Uterus (tissue), 2 donors: ENCODE measurements at regions not wholly inside any gene's neighbourhood (a gene's known extent, or its start where the extent isn't known, plus 50 kb on each side); places are given as distances from the start of the nearest gene placed in this dataset.

Experiments used
- CTCF ChIP-seq, 4 experiments: fragments of 200-600 bp in 2 of 4; fragments of 450-650 bp in 2 of 4; sonication (generic) in 2 of 4; IDR thresholded peaks; one replicate each; pipeline ENCODE4 v1.5.1; 2016 to 2019; ENCODE audit warnings: antibody characterized with exemption in 4 of 4, mild to moderate bottlenecking in 2 of 4, moderate library complexity in 1 of 4
- POLR2A ChIP-seq, 2 donors: fragments of 450-650 bp; IDR thresholded peaks; one replicate each; pipeline ENCODE4 v1.6.1; 2016; ENCODE audit warnings: antibody characterized with exemption in 2 of 2, mild to moderate bottlenecking in 1 of 2, moderate library complexity in 1 of 2

DNA sequence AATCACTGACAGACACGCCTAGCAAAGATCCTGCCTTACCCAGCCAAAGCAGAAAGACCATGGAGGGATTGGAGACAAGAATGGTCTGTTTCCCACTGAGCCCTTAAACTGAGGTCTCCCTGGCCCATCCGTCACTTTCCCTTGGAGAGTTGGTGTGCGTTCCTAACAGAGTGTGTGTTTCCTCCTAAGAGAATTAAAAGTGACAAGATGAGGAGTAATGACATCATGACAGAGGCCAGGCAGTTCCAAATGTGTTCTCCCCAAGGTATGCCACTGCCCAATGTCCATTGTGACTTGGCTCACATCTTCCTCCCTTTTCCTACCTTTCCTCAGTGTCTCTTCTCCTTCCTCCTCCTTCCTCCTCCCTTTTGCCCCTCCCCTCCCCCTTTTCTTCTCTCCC lies 295.7 kb downstream of the SIPA1L2 start:
- TF ChIP-seq CTCF (IDR thresholded peaks at IDR 0.05), result no peak
- TF ChIP-seq POLR2A (IDR thresholded peaks at IDR 0.05), result no peak
